OCI-LY7 (cell line): ENCODE measurements at regions not wholly inside any gene's neighbourhood (a gene's known extent, or its start where the extent isn't known, plus 50 kb on each side); places are given as distances from the start of the nearest gene placed in this dataset.

Experiments used
- CTCF ChIP-seq: fragments of 200-600 bp; sonication (generic); conservative IDR thresholded peaks from 2 replicates; pipeline ENCODE4 v1.5.1; 2014; ENCODE audit warnings: mild to moderate bottlenecking, antibody characterized with exemption, low read length, moderate library complexity, mixed read lengths
- EZH2phosphoT487 ChIP-seq: fragments of 200-600 bp; sonication (generic); IDR thresholded peaks from 2 replicates; pipeline ENCODE4 v1.6.1; 2018; ENCODE audit warnings: low read depth, borderline replicate concordance, mild to moderate bottlenecking, mixed run types, antibody characterized with exemption, low read length, moderate library complexity, mixed read lengths

GRCh38 chr12:67449591-67450052, 180.5 kb downstream of the CAND1 start:
- TF ChIP-seq CTCF (no peak), EZH2phosphoT487 (no peak)
